ENCODE measurements at regions not wholly inside any gene's neighbourhood (a gene's known extent, or its start where the extent isn't known, plus 50 kb on each side); places are given as distances from the start of the nearest gene placed in this dataset.
A peak's percentile ranks its signal among the peaks of the same experiment; 100 is the strongest.
"Not testable (repeated sequence)": the region's sequence is repeated elsewhere in the genome, so short reads cannot be mapped to it uniquely, and the experiment has no call there.

DNA sequence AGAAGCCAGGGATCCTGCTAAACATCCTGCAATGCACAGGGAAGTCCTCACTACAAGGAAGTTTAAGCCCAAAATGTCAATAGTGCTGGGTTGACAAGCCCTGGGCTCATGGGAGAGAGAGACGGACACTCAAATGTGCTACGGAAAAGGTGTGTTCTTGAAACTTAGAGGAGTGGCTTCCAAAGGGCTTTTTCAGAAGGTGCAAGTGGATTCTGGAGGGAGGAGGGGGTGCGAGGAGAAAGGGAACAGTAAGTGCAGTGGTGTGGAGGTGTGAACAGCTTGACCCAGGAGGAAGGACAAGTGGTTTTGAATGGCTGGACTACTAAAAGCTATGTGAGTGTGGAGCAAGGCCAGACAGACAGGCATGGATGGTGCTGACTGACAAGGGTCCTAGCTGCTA lies 50.4 kb upstream of the CECR2 start:
- DNase-seq (ENCODE audit: low spot score), result no peak

- no peak for DNase-seq (ENCODE audit: low spot score)
Measured at GRCh38 chr22:17315310-17315709, 54.0 kb upstream of the CECR2 start.

GRCh38 chr22:17314487-17314886 lies 54.8 kb upstream of the CECR2 start:
- DNase-seq (ENCODE audit: low spot score), result no peak

DNA sequence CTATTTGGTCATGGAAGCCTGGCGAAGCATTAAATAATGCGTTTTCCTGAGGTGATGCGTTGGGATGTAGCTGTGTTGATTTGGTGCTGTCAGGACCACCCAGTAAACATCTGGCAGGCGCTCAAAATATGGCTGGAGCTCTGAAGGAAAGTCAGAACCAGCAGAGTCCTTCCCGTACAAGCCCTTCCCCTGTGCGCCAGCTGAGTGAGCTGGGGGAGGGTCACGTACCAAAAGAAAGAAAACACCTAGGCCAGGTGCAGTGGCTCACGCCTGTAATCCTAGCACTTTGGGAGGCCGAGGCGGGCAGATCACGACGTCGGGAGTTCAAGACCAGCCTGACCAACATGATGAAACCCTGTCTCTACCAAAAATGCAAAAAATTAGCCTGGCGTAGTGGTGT lies 55.6 kb upstream of the CECR2 start:
- no peak for DNase-seq (ENCODE audit: low spot score)

- DNase-seq (ENCODE audit: low spot score), result no peak
Measured at GRCh38 chr22:17307566-17307965, 61.7 kb upstream of the CECR2 start.

DNA sequence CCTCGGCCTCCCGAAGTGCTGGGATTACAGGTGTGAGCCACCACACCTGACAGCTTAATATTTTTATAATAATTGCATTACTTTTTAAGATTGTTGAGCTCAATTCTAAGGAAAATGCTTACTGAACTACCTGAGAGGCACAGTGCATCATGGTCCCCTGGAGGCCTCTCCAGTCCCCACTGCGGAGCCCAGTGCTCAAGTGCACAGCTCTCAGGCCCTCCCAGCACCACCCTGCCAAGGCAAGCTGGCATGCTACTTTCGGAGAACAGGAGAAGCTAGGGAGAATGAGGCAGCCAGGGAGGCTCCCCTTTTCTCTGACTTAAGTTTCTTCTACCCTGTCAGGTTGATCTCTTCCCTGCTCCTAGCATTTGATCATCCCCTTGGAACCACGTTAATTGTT lies 64.2 kb upstream of the CECR2 start:
- DNase-seq (ENCODE audit: low spot score), result no peak

DNA sequence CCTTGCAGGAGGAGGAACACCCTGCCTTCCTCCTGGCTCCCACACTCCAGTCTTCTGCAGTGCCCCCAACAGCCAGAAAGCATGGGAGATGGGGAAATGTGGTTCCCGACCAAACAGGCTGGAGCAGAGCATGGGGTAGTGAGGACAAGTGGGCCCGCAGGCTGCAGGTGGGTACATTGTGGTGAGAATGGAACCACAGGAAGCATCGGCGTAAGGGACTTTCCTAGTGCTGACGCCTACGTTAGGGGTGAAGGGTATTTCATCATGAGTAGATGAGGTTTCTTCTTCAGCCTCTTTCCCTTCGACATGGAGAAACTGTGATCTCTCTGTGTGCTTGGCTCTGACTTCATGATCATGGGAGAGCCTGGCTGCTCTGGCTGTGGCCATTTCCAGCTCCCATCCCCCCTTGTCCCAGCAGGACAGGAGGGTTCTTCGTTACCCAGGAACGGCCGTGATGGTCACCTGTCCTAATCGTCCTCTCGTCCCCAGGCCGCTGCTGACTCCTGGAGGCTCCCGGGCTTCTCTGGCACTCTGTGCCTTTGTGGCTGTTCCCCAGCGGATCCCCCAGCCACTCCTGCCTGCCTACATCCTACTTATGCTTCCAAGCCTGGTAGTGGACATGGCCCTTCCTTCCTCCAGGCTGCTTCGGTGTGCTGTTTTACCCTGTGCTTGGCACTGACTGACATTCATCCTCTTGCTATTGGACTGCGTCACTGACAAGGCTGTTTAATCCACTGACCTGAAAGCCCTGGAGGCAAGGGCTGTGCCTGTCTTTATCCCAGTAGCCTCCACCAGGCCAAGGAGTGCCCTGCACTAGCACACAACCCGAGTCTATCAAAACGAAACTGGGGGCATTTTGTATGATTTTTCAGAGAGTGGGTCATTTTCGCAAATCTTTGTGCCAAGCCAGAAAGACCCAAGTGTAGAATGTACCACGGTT lies 65.2 kb upstream of the CECR2 start:
- no peak for DNase-seq (ENCODE audit: low spot score)

GRCh38 chr22:17303441-17303839 lies 65.8 kb upstream of the CECR2 start:
- no peak for DNase-seq (ENCODE audit: low spot score)

DNA sequence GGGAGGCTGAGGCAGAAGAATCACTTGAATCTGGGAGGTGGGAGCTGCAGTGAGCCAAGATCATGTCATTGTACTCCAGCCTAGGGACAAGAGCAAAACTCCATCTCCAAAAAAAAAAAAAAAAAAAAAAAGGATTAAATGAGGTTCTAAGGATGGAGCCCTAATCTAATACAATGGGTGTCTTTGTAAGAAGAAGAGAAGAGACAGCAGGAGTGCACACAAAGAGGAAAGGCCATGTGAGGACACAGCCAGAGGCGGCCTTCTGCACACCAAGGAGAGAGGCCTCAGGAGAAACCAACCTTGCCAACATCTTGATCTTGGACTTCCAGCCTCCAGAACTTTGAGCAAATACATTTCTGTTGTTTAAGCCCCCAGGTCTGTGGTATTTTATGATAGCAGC lies 66.6 kb upstream of the CECR2 start:
- peak; percentile 4 for DNase-seq (ENCODE audit: low spot score)

DNA sequence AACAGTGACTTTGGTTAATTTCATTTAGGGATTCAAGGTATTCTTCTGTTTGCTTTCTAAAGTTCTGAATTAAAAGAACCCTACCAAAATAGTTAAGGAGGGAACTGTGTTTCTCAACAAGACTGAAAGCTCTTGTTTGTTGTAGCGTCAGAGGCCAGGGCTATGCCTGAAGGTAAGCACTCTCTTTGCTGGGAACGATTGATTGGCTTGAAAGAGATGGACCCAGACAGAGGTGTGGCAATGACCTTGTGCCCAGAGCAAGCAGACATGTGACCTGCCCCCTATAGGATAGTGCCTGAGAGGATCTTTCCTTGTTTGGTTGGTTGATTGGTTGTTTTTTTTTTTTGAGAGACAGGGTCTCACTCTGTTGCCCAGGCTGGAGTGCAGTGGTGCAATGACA lies 68.3 kb upstream of the CECR2 start:
- no peak for DNase-seq (ENCODE audit: low spot score)

DNA sequence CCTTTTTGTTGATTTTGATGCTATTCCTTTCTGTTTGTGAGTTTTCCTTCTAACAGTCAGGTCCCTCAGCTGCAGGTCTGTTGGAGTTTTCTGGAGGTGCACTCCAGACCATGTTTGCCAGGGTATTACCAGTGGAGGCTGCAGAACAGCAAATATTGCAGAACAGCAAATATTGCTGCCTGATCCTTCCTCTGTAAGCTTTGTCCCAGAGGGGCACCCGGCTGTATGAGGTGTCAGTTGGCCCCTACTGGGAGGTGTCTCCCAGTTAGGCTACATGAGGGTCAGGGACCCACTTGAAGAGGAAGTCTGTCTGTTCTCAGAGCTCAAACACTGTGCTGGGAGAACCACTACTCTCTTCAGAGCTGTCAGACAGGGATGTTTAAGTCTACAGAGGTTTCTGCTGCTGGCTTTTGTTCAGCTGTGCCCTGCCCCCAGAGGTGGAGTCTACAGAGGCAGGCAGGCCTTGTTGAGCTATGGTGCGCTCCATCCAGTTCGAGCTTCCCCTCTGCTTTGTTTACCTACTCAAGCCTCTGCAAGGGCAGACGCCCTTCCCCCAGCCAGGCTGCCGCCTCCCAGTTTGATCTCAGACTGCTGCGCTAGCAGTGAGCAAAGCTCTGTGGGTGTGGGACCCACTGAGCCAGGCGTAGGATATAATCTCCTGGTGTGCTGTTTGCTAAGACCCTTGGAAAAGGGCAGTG lies 70.3 kb upstream of the CECR2 start:
- DNase-seq (ENCODE audit: low spot score), result not testable (repeated sequence)

DNA sequence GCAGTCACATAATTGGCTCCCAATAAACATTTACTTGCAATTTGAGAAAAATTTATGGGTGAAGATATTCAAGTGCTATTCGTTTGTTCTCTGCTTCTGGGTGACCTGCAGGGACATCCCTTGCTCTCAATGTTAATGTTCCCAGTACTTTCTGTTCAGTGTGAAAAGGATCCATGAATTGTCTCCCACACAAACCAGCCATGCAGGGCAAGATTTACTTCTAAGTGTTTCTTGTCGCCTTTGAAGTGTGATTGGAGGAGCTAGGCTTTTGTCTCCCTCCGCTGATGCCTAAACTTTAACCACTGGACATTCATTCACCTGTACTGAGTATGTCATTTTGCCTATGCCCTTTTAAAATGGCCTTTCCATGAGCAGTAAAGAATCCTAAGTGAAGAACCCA lies 66.4 kb upstream of the ADA2 start:
- no peak for DNase-seq (ENCODE audit: low spot score)

- no peak for DNase-seq (ENCODE audit: low spot score)
Measured at GRCh38 chr22:17284888-17285287, 65.7 kb upstream of the ADA2 start.

DNA sequence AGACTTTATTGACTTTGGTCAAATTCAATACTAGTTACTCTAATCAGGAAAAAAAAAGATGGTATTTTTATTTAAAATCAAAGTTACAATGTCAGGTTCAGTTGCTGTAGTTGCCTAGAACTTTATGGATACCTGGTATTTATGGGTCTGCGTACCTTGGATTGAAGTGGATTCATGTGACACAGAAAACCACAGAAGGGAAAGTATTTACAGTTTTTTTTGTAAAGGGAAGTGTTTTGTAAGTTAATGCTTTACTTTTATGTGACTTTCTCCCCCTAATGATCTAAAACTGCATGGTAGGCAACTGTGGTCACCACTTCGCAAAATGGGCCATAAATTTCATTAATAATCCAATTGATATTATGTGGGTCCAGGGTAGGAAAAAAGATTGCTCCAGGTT lies 65.2 kb upstream of the ADA2 start:
- DNase-seq (ENCODE audit: low spot score), result no peak

- DNase-seq (ENCODE audit: low spot score), result not testable (repeated sequence)
Measured at GRCh38 chr22:17283865-17284264, 64.6 kb upstream of the ADA2 start.

DNA sequence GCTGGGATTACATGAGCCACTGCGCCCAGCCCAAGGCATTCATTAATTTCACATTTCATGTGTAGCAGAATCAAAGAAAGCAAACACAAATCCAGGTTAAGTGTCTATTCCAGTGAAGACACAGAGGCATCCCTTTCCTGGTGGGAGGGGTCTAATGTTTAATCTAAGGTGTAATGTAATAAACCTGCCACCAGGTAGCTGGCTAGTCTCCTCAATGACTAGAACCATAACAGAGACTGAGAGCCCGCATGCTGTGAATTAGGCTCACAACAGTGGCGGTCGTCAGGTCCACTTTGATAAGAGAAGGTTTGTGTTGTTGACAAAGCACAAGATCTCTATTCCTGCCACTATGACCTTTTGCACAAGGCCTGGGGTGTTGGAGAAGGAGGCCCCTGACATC lies 64.2 kb upstream of the ADA2 start:
- no peak for DNase-seq (ENCODE audit: low spot score)

DNA sequence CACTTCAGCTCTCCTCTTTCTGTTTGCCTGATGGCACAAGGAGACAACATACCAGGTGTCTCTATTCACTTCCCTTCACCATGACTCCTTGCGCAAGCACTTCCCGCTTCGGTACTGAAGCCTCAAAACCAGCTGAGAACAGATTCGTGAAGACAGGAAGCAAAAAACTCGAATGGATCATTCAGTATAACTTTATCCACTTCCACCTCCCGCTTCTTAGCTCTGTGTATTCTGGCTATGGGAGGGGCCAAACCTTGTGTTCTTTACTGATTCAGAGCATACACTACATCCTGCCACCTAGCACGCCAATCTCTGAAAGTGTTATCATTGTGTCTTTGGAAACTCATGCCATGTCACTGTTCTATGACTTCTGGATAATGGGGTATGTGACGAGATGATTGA lies 62.2 kb upstream of the ADA2 start:
- DNase-seq (ENCODE audit: low spot score), result no peak

DNA sequence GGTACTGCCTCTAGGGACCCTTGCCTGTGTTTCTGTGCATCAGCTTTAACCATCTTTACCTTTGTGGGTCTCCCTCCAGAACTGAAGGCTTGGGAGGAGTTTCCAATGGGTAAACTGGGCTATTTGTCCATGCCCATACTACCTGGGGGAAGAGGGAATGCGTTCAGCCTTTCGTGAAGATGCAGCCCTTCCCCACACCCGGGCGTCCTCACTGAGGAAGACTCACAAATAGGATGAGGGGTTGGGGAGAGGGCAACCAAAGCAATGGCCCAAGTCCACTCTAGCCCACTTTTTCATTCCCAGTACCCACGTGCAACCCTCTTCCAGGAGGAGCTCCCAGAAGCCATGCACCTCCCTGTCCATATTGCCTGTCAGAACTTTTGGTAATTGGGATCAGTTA lies 61.8 kb upstream of the ADA2 start:
- no peak for DNase-seq (ENCODE audit: low spot score)

GRCh38 chr22:17272511-17272991 lies 53.3 kb upstream of the ADA2 start:
- no peak for DNase-seq (ENCODE audit: low spot score)

DNA sequence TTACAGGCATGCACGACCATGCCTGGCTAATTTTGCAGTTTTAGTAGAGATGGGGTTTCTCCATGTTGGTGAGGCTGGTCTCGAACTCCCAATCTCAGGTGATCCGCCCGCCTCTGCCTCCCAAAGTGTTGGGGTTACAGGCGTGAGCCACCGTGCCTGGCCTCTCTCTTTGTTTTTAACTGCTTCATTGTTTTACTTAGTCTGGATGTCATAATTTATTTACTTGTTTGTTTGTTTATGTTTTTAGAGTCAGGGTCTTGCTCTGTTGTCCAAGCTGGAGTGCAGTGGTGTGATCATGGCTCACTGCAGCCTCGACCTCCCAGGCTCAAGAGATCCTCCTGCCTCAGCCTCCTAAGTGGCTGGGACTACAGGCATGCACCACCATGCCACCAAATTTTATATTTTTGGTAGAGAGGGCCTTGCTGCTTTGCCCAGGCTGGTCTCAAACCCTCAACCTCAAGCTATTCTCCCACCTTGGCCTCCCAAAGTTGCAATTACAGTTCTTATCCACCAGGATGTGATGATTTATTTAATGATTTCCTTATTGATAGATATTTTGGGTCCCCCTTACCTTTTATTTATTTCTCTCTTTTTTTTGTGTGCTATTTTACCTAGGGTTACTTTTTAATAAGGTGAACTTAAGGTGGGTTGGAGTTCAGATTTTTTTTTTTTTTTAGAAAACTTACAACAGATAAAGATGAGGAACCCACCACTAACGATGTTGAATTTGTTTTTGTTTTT lies 52.6 kb upstream of the ADA2 start:
- DNase-seq (ENCODE audit: low spot score), result no peak

GRCh38 chr22:17269607-17270261 lies 50.5 kb upstream of the ADA2 start:
- DNase-seq (ENCODE audit: low spot score), result no peak

DNA sequence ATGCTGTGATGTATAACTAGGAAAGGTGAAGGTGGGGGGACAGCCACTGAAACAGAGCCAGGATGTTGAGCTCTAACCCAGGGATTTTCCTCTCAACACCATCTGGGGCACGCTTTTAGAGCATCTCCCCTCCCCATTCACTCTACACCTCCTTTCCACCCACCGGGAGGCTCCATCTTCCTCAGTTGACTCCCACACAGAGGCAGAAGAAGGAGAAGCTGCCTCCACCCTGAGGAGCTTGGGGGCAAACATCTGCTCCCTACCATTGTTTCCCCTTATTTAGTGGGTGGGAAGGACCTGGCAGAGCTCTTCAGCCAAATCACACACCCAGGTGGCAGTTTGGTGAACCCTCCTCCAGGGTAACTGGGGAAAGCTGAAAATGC lies 50.0 kb upstream of the ADA2 start:
- no peak for DNase-seq (ENCODE audit: low spot score)

Measured in pons (tissue), 1 donor.